Endothelial cell (in vitro differentiated cells): ENCODE measurements at regions not wholly inside any gene's neighbourhood (a gene's known extent, or its start where the extent isn't known, plus 50 kb on each side); places are given as distances from the start of the nearest gene placed in this dataset.

Experiments
- DNase-seq: peaks from one replicate; pipeline ENCODE4 v3.0.0; 2021; ENCODE audit warnings: low spot score
- H3K27ac Mint-ChIP-seq: one replicate; pipeline ENCODE4 v1.8.0; 2021; ENCODE audit warnings: mixed read lengths, inconsistent platforms; ENCODE audit not compliant: unreplicated experiment
- H3K27me3 Mint-ChIP-seq: one replicate; pipeline ENCODE4 v1.8.0; 2021; ENCODE audit warnings: mild to moderate bottlenecking, moderate library complexity, mixed read lengths, inconsistent platforms; ENCODE audit not compliant: unreplicated experiment
- H3K36me3 Mint-ChIP-seq: one replicate; pipeline ENCODE4 v1.8.0; 2021; ENCODE audit warnings: mild to moderate bottlenecking, low read depth, mixed read lengths, inconsistent platforms; ENCODE audit not compliant: unreplicated experiment
- H3K4me1 Mint-ChIP-seq: one replicate; pipeline ENCODE4 v1.8.0; 2021; ENCODE audit warnings: mild to moderate bottlenecking, mixed read lengths, inconsistent platforms; ENCODE audit not compliant: unreplicated experiment
- H3K4me3 Mint-ChIP-seq: one replicate; pipeline ENCODE4 v1.8.0; 2021; ENCODE audit warnings: mild to moderate bottlenecking, mixed read lengths, inconsistent platforms; ENCODE audit not compliant: unreplicated experiment
- H3K9me3 Mint-ChIP-seq: one replicate; pipeline ENCODE4 v1.8.0; 2021; ENCODE audit warnings: mixed read lengths, inconsistent platforms; ENCODE audit not compliant: unreplicated experiment
- CTCF ChIP-seq: fragments of 200-600 bp; sonication (generic); IDR thresholded peaks from one replicate; pipeline ENCODE4 v1.5.0; 2021; ENCODE audit warnings: antibody characterized with exemption; ENCODE audit not compliant: unreplicated experiment

DNA sequence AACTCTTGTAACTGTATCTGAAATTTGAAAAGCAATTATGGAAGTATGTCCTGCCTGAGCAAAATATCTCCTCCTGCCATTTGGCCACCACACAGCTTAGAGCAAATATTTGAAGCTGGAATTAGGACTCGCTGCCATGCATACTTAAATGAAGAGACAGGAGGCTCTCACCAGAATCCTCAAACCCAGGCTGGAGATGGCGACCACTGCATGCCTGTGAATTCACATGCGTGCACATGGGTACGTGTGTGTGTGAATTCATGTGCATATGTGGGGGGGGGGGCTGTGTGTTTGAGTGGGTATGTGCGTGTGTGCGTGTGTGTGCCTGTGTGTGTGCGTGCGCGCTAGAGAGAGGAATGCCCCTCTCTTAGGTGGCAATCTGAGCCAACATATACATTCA lies 84.1 kb upstream of the IRX1 start:
- H3K4me3 Mint-ChIP-seq = no peak overlapping the region
- H3K27ac Mint-ChIP-seq = no peak overlapping the region
- peaks cover 4% of the 10 kb centered on the region for H3K27me3 Mint-ChIP-seq
- no peak for TF ChIP-seq CTCF
- no peaks in the 10 kb centered on the region for H3K4me1 Mint-ChIP-seq
- no peaks in the 10 kb centered on the region for H3K9me3 Mint-ChIP-seq
- no peaks in the 10 kb centered on the region for H3K36me3 Mint-ChIP-seq
- no peak for DNase-seq

- no peak overlapping the region for H3K4me3 Mint-ChIP-seq
- no peaks in the 10 kb centered on the region for H3K9me3 Mint-ChIP-seq
- H3K27ac Mint-ChIP-seq = no peak overlapping the region
- no peaks in the 10 kb centered on the region for H3K4me1 Mint-ChIP-seq
- no peaks in the 10 kb centered on the region for H3K36me3 Mint-ChIP-seq
- no peak for DNase-seq
- TF ChIP-seq CTCF = no peak
- peaks cover 4% of the 10 kb centered on the region for H3K27me3 Mint-ChIP-seq
Observed at GRCh38 chr5:3510642-3511417, 84.8 kb upstream of the IRX1 start.

DNA sequence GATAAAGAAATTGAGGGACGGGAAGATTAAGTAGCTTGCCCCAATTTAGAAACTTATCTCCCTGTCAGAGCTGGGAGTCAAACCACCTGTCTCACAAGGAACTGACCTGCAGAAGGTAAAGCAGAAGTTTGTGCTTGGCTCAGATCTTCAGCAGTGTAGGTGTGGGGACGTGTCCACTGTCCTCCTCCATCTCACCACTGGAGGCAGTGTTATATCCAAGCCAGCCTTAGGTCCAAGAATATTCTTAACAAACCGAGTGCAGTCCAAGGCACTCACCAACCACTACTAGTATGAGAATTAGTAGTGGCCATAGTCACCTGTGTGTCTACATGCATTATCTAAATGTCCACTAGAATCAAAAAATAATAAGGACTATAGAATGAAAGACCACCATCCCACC lies 86.3 kb upstream of the IRX1 start:
- Mint-ChIP-seq H3K27ac (no peak overlapping the region), H3K4me3 (no peak overlapping the region), H3K4me1 (no peaks in the 10 kb centered on the region), H3K9me3 (peaks cover 5% of the 10 kb centered on the region), H3K36me3 (no peaks in the 10 kb centered on the region), H3K27me3 (peaks cover 5% of the 10 kb centered on the region)
- TF ChIP-seq CTCF = no peak
- DNase-seq = no peak

DNA sequence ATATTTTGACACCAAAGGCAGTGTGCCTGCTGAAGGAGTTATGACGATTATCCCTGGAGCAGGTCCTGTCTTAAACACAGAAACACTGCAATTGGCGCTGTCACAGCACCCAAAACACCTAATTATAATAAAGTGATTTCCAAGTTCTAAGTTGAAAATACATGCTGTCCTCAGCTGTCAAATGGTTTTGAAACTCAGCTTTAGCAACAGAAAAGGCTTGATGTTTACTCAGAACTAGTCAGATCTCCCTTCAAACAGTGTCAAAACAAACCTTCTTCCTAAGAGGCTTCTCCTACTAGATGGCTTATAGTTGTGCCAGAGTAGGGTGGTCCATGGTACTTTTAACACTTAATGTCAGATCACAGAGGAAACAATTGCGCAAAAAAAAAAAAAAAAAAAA lies 87.2 kb upstream of the IRX1 start:
- peaks cover 5% of the 10 kb centered on the region for H3K9me3 Mint-ChIP-seq
- H3K36me3 Mint-ChIP-seq = no peaks in the 10 kb centered on the region
- H3K27me3 Mint-ChIP-seq = peaks cover 5% of the 10 kb centered on the region

More for the DNA sequence above, 87.2 kb upstream of the IRX1 start:
- Mint-ChIP-seq H3K4me3 (no peak overlapping the region), H3K4me1 (no peaks in the 10 kb centered on the region), H3K27ac (no peak overlapping the region)
- no peak for DNase-seq
- no peak for TF ChIP-seq CTCF
